SIG-M5 (cell line): ENCODE measurements at regions not wholly inside any gene's neighbourhood (a gene's known extent, or its start where the extent isn't known, plus 50 kb on each side); places are given as distances from the start of the nearest gene placed in this dataset.

ENCODE experiments used
- DNase-seq: peaks from one replicate; lab custom pipeline; 2025; lab: John Stamatoyannopoulos, UW

- no peak for DNase-seq
Observed at GRCh38 chr13:69423844-69424243, 683.8 kb upstream of the ATXN8OS start.

DNA sequence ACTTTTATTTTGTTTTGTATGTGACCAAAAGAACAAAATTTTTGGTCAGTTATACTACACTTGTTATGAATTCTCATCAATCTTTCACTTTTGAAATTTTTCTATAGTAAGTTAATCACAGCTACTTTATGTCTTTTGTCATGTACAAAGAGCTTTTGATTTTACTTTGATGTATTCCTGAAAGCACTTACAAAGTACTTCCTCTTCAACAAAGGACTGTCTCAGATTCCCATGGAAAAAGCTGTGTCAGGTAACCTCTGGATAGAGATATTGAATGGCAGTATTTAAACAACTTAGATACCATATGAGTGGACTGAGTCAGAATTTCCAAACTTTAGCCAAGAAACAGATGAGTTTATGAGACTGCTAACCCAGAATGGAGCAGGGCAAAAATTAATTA is 689.3 kb upstream of the ATXN8OS start:
- DNase-seq, result no peak

- no peak for DNase-seq
Observed at GRCh38 chr13:69410761-69411160, 696.9 kb upstream of the ATXN8OS start.

DNA sequence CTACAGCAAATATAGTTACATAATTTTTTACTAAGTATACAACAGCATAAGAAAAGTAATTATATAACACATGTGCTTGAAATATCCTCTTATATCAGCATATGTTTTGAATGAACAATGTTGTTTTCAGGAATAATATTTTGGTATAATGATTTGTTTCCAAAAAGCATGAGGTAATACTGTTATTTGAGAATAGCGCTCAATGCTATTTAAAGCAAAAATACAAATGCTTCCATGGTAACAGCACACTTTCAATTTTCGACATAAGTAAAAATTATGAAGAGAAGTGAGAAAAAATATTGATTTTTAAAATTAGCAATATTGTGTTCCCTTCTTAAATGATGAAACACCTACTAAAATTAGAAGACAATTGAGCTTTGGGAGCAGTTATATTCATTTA is 715.9 kb upstream of the ATXN8OS start:
- DNase-seq, result no peak

DNA sequence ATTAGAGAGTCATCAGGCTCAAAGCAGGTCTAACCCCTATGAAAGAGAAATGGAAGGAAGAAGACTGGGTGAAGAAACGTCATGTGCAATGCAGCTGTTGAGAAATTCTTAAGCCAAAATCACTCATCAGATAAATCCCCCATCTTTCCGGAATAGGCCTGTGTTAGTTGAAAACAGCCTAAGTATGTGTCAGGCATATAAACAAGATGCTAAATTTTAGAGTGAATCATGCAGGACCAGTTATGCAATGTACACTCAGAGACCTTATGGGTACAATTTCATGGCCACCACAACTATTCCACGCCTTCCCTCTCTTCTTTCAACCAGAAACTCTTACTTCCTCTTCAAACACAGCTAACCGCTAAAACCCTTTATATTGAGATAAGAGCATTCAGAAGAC is 717.7 kb upstream of the ATXN8OS start:
- DNase-seq, result peak; percentile 92

GRCh38 chr13:69373747-69374425 is 733.7 kb upstream of the ATXN8OS start:
- DNase-seq, result no peak

DNA sequence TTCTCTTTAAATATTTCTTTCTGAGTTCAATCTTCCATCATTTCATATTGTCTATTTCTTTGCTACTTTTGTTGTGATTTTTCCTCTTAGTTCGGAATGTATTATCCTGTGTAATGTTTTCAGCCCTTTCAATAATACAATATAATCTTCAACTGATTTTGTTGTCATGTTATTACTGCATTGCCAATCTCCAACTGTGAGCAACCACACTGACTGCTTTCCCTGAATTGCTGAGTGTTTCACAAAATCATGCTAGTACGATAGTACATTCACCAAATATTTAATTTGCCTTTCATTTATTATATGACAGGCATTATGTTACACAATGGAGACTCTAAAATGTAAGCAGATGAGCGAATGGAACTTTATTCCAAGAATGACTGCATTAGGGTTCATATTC is 744.3 kb upstream of the ATXN8OS start:
- DNase-seq, result no peak

GRCh38 chr13:69331245-69331644 is 776.4 kb upstream of the ATXN8OS start:
- DNase-seq, result no peak

- no peak for DNase-seq
Observed at GRCh38 chr13:69324090-69324886, 783.3 kb upstream of the ATXN8OS start.

DNA sequence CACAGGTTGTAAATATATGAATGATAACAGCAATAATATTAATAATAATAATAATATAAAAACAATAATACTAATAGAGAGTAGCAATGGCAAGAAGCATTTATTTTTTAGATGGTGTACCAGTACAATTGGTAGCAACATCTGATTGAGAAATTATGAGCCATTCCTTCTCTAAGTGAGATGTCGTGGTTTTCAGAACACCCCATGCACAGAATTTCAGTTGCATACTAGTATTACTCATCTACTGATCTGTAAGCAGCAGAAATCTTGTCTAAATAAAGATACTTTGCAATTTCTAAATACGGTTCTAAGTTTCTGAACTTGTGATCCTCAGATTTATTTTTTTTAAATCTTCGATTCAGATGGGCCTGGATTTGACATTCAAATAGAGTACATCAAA is 788.0 kb upstream of the ATXN8OS start:
- DNase-seq, result no peak

- DNase-seq, result no peak
Observed at GRCh38 chr13:69315039-69315438, 792.6 kb upstream of the ATXN8OS start.

DNA sequence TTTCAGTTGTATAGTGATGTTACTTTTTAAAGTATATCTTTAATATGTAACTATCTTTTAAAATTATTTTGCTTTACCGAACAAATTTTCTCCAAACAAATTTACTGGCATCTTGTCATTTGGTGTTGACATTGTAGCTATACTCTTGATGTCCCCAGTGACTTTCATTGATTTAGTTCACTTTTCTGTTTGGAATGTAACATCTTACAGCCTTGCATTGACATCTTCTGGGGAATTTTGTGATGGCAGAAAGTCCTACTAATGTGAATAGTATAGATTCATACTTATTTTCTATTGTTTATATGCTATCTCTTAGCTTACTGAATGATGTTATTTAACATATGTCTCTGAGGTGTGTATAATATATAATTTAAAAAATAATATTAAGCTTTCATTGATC is 800.9 kb upstream of the ATXN8OS start:
- no peak for DNase-seq

DNA sequence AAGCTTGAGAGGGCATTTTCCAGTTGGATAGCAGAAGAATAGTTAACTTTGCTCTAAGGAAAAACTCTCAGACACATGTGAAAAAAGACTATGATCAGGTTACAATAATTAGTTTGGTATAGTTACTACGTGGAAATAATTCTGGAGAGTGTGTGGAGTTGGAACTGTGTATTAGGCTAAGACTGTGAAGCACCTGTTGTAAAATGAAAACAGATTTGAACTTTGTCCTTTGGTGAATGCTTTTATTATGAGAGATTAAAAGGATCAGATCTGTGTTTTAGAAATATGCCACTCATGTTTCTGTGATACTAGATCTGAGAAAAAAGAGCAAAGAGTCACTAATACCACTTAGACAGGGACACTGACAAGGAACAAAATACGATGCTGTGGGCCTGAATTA is 807.5 kb upstream of the ATXN8OS start:
- DNase-seq, result no peak

DNA sequence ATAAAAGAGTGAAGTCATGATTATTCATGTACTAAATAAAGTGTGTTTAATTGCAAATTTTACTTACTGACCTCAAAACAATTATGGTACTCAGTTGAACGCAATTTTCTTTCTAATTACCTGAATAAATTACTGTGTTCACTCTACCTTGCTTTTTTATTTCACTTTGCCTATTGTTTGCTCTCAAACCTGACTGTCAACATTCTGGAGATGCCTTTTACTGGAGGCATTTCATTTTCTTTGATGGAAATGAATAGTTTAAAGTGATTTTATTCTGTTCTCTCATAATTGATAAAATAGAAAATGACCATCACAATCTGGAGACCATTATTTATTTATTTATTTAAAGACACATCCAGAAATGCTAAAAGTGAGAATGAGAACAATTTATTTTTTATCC is 811.5 kb upstream of the ATXN8OS start:
- DNase-seq, result no peak

GRCh38 chr13:69292789-69293425 is 814.7 kb upstream of the ATXN8OS start:
- DNase-seq, result no peak

DNA sequence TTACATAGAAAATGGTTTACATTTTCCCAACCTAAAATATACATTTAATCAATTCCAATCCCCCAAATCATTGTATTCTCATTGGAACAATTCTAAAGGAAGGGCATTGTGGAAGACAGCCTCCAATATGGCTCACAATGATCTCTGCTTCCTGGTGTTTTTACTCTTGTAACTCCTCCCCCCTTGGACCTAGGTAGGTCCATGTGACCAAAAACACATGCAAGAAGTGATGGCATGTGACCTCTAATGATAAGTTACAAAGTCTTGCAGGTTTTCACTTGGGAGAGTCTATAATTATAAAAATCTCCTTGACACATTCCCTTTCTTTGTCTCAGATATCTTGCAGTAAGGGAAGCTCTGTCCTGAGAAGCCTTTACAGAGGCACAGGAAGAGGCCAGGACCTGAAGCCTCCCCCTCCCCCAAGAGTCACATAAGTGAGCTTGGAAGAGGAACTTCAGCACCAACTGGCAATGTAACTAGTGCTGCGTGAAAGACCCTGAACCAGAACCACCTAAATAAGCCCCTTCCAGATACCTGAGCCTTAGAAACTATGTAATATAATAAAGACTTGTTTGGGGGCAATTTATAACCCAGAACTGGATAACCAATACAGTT is 816.2 kb upstream of the ATXN8OS start:
- no peak for DNase-seq

- no peak for DNase-seq
Observed at GRCh38 chr13:69288026-69288425, 819.6 kb upstream of the ATXN8OS start.

DNA sequence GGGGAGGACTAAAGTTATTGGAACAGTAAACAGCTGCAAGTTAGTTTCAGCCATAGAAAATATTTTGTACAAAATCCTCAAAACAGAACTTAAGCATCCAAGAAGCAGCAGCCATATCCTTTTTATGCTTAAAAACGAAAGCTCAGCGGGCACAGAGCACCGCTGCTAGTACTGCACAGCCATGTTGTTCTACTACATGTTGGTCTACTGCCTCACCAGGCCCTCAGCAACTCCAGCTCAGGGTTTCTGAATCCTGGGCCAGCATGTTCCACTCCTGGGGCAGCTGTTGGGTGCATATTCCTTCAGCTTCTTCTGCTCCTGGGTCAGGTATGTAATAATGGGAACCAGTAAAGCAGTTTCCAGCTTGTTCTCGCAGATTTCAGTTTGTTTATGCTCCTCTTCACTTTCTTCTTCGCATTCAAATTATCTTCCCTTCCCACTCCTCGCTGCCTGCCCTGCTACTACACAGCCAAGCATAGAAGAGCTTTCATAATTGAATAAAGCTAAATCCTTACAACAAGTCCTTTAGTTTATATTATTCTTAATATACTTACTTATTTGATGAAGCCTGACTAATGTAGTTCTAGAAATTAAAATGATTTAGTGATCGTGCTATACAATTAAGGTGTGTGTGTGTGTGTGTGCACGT is 820.5 kb upstream of the ATXN8OS start:
- DNase-seq, result no peak

GRCh38 chr13:69283837-69284236 is 823.8 kb upstream of the ATXN8OS start:
- DNase-seq, result no peak

DNA sequence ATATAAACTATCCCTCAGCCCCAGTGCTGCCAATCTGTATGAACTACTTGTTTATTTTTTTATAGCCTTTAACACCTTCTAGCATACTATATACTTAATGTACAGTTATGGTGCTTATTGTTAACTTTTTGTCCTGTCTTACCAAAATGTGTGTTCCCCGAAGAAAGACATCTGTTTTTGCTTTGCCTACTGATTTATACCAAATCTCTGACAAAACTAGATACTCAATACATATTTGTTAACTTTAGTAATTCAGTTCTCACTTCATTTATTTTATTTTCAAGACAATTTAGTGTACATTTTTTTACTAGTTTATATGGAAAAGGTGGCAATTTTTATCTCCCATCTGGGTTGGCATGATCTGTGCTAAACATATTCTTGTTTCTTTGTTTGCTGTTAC is 824.3 kb upstream of the ATXN8OS start:
- DNase-seq, result no peak

DNA sequence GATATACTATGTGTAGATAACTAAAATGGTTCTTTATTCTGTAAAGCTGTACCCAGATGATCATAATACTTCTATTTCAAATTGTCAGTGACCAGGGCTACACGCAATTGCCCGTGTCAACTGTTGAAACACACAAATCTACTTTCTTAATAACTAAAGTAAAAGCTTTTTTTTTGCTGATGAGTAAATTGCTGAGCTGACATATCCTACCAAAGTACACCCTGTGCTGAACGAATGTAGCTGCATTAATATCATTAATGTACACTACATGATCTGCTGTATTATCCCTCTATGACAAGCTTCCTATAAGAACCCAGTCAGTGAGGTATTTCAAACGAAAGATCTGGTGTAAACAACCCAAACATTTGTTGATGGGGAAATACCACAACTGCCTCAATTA is 827.2 kb upstream of the ATXN8OS start:
- DNase-seq, result no peak

DNA sequence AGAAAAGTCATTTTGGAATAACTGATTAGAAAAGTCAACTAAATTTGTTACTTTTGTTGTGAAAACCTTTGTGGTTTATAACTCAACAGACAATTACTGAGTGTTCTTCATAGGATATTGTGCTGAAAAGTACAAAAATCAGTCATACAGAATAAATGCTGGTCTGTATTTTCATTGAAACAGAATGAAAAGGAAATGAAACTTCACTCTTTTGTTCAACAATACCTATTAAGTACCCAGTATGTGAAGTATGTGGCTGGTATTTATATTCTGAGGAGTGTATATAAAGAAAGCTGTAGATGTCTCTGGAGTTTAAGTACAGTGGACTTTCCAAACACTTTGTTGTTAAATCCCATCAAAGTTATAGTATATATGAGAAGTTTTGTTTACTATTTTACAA is 828.4 kb upstream of the ATXN8OS start:
- no peak for DNase-seq
